Smooth muscle cell (in vitro differentiated cells): ENCODE measurements at regions not wholly inside any gene's neighbourhood (a gene's known extent, or its start where the extent isn't known, plus 50 kb on each side); places are given as distances from the start of the nearest gene placed in this dataset.
"Not testable (repeated sequence)": the region's sequence is repeated elsewhere in the genome, so short reads cannot be mapped to it uniquely, and the experiment has no call there.

ENCODE experiments used
- DNase-seq: peaks from one replicate; lab custom pipeline; 2025; ENCODE audit not compliant: unreplicated experiment; lab: John Stamatoyannopoulos, UW
- H2AFZ ChIP-seq: fragments of 200-600 bp; sonication (generic); 2 replicates; pipeline ENCODE4 v1.6.0; 2016; ENCODE audit warnings: antibody characterized with exemption, low read depth, mild to moderate bottlenecking
- H3F3A ChIP-seq: fragments of 200-600 bp; sonication (generic); 2 replicates; pipeline ENCODE4 v1.6.0; 2017; ENCODE audit warnings: antibody characterized with exemption, low read depth
- H3K27ac ChIP-seq: fragments of 200-600 bp; sonication (generic); 2 replicates; pipeline ENCODE4 v1.5.1; 2016; ENCODE audit warnings: low read depth, mild to moderate bottlenecking
- H3K27me3 ChIP-seq: fragments of 200-600 bp; sonication (generic); 2 replicates; pipeline ENCODE4 v1.6.1; 2016; ENCODE audit warnings: low read depth, mild to moderate bottlenecking
- H3K36me3 ChIP-seq: fragments of 200-600 bp; sonication (generic); 2 replicates; pipeline ENCODE4 v1.5.1; 2016; ENCODE audit warnings: low read depth
- H3K4me1 ChIP-seq: fragments of 200-600 bp; sonication (generic); 2 replicates; pipeline ENCODE4 v1.5.1; 2016; ENCODE audit warnings: low read depth
- H3K4me2 ChIP-seq: fragments of 200-600 bp; sonication (generic); 2 replicates; pipeline ENCODE4 v1.6.0; 2016; ENCODE audit warnings: mild to moderate bottlenecking
- H3K4me3 ChIP-seq: fragments of 200-600 bp; sonication (generic); 2 replicates; pipeline ENCODE4 v1.5.1; 2016; ENCODE audit warnings: mild to moderate bottlenecking
- H3K79me2 ChIP-seq: fragments of 200-600 bp; sonication (generic); 2 replicates; pipeline ENCODE4 v1.6.0; 2016; ENCODE audit warnings: low read depth, mild to moderate bottlenecking
- H3K9ac ChIP-seq: fragments of 200-600 bp; sonication (generic); 2 replicates; pipeline ENCODE4 v1.6.0; 2016; ENCODE audit warnings: low read depth
- H3K9me3 ChIP-seq: fragments of 200-600 bp; sonication (generic); replicated peaks from 2 replicates; pipeline ENCODE4 v1.5.1; 2016; ENCODE audit warnings: low read depth
- H4K20me1 ChIP-seq: fragments of 200-600 bp; sonication (generic); 2 replicates; pipeline ENCODE4 v1.6.0; 2016; ENCODE audit warnings: low read depth
- CTCF ChIP-seq: fragments of 200-600 bp; sonication (generic); IDR thresholded peaks from 2 replicates; pipeline ENCODE4 v1.5.1; 2017; ENCODE audit warnings: borderline replicate concordance, mild to moderate bottlenecking, antibody characterized with exemption; ENCODE audit not compliant: insufficient read depth, poor library complexity, severe bottlenecking
- WGBS: methylation state at CpG from one replicate; pipeline ENCODE4 v1.1.7; 2016; ENCODE audit warnings: low lambda C conversion rate; 5-methylcytosine and 5-hydroxymethylcytosine counted together

- no peak overlapping the region for H3K4me2 ChIP-seq
- H2AFZ ChIP-seq = no peak overlapping the region
- H4K20me1 ChIP-seq = no peaks in the 10 kb centered on the region
Observed at GRCh38 chr16:6732166-6732565, 600.5 kb upstream of the RBFOX1 start.

GRCh38 chr16:6728381-6728780, 604.3 kb upstream of the RBFOX1 start:
- H3K4me2 ChIP-seq = no peak overlapping the region
- no peak overlapping the region for H3K27ac ChIP-seq
- 86% methylated on average over 3 of the region's 3 CpGs for WGBS
- no peak for TF ChIP-seq CTCF
- H2AFZ ChIP-seq = no peak overlapping the region
- H3K4me1 ChIP-seq = no peaks in the 10 kb centered on the region
- H3K36me3 ChIP-seq = no peaks in the 10 kb centered on the region
- H3K4me3 ChIP-seq = no peak overlapping the region
- H3K9me3 ChIP-seq = no peaks in the 10 kb centered on the region
- peaks cover 6% of the 10 kb centered on the region for H3K27me3 ChIP-seq
- H4K20me1 ChIP-seq = no peaks in the 10 kb centered on the region
- no peaks in the 10 kb centered on the region for H3K79me2 ChIP-seq
- H3K9ac ChIP-seq = no peak overlapping the region
- no peaks in the 10 kb centered on the region for H3F3A ChIP-seq
- DNase-seq = no peak

More at GRCh38 chr16:6732166-6732565, 600.5 kb upstream of the RBFOX1 start:
- no peak for DNase-seq
- peaks cover 6% of the 10 kb centered on the region for H3K27me3 ChIP-seq
- H3K9ac ChIP-seq = no peak overlapping the region
- 38% methylated on average over 4 of the region's 4 CpGs for WGBS
- no peak for TF ChIP-seq CTCF
- H3K27ac ChIP-seq = no peak overlapping the region
- H3K79me2 ChIP-seq = no peaks in the 10 kb centered on the region
- no peaks in the 10 kb centered on the region for H3K36me3 ChIP-seq
- H3K9me3 ChIP-seq = no peaks in the 10 kb centered on the region
- no peak overlapping the region for H3K4me3 ChIP-seq
- H3F3A ChIP-seq = no peaks in the 10 kb centered on the region
- no peaks in the 10 kb centered on the region for H3K4me1 ChIP-seq

- Histone ChIP-seq H3K4me1 (no peaks in the 10 kb centered on the region), H2AFZ (no peak overlapping the region), H3K27ac (no peak overlapping the region), H3K79me2 (no peaks in the 10 kb centered on the region), H3K36me3 (no peaks in the 10 kb centered on the region), H3K9ac (no peak overlapping the region), H4K20me1 (no peaks in the 10 kb centered on the region), H3K9me3 (no peaks in the 10 kb centered on the region), H3K4me2 (no peak overlapping the region), H3K27me3 (peaks cover 6% of the 10 kb centered on the region), H3K4me3 (no peak overlapping the region), H3F3A (no peaks in the 10 kb centered on the region)
- TF ChIP-seq CTCF = no peak
- DNase-seq = no peak
- WGBS = 79% methylated on average over 4 of the region's 4 CpGs
Observed at GRCh38 chr16:6726621-6727020, 606.0 kb upstream of the RBFOX1 start.

- no peaks in the 10 kb centered on the region for H4K20me1 ChIP-seq
- H3K4me2 ChIP-seq = no peak overlapping the region
- H3K9me3 ChIP-seq = no peaks in the 10 kb centered on the region
- no peaks in the 10 kb centered on the region for H3K36me3 ChIP-seq
- no peak overlapping the region for H3K9ac ChIP-seq
- H2AFZ ChIP-seq = no peak overlapping the region
- no peaks in the 10 kb centered on the region for H3K79me2 ChIP-seq
- no peaks in the 10 kb centered on the region for H3K27me3 ChIP-seq
- no peaks in the 10 kb centered on the region for H3F3A ChIP-seq
- peak; percentile 33 for TF ChIP-seq CTCF
- 55% methylated on average over 7 of the region's 7 CpGs for WGBS
- DNase-seq = no peak
- H3K4me3 ChIP-seq = no peak overlapping the region
- no peaks in the 10 kb centered on the region for H3K4me1 ChIP-seq
- H3K27ac ChIP-seq = no peak overlapping the region
Observed at GRCh38 chr16:6725634-6726331, 606.9 kb upstream of the RBFOX1 start.

GRCh38 chr16:6725206-6725605, 607.4 kb upstream of the RBFOX1 start:
- not testable (repeated sequence) for H3K27me3 ChIP-seq, H4K20me1 ChIP-seq, H3K9ac ChIP-seq, H3K4me2 ChIP-seq, H2AFZ ChIP-seq, DNase-seq, H3K9me3 ChIP-seq, H3K4me1 ChIP-seq, H3F3A ChIP-seq, H3K79me2 ChIP-seq, H3K4me3 ChIP-seq, H3K27ac ChIP-seq, H3K36me3 ChIP-seq
- WGBS = 92% methylated on average over 10 of the region's 10 CpGs
